ENCODE measurements at regions not wholly inside any gene's neighbourhood (a gene's known extent, or its start where the extent isn't known, plus 50 kb on each side); places are given as distances from the start of the nearest gene placed in this dataset.
"Not testable (repeated sequence)": the region's sequence is repeated elsewhere in the genome, so short reads cannot be mapped to it uniquely, and the experiment has no call there.

DNA sequence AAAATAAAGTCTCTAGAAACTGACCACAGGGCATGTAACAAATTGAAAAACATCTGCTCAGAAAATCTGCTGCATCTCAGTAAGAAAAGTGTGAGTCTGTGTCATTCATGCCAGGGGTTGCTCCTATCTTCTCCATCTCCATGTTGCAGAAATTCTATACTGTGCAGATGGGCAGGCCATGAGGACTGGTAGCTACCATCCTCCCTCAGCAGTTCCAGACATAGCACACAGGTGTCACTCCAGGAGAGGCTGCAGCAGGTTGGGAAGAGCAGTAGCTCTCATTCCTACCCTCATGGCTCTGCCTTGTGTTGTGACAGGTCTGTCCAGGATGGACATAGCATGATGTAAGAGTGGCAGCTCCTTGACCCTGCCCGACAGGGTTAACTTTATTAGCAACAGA is 173.4 kb downstream of the NDUFS4 start:
- Histone ChIP-seq H3K27ac (ENCODE audit: low read depth, low read length) (no peak overlapping the region), H3K4me3 (ENCODE audit: low read length in 2 of 2) (no peak overlapping the region), H3K4me1 (ENCODE audit: insufficient read depth, low read length) (no peaks in the 10 kb centered on the region), H3K36me3 (ENCODE audit: insufficient read depth, low read length) (no peaks in the 10 kb centered on the region), H3K27me3 (ENCODE audit: insufficient read depth, low read length) (no peaks in the 10 kb centered on the region), H3K9me3 (ENCODE audit: control insufficient read depth in 1 of 2, low read length in 2 of 2) (no peaks in the 10 kb centered on the region)
- CTCF ChIA-PET (ENCODE audit: partially characterized antibody): no interaction called here
- POLR2A ChIA-PET (ENCODE audit: partially characterized antibody): no interaction called here
- H3K9me3 Mint-ChIP-seq: peaks cover 2 to 22% (median 14%) of the 10 kb centered on the region in 8 donors
- peaks cover 0 to 4% of the 10 kb centered on the region in 2 donors for H3K27me3 Mint-ChIP-seq
- no peaks in the 10 kb centered on the region for H3K36me3 Mint-ChIP-seq
- H3K4me1 Mint-ChIP-seq: no peaks in the 10 kb centered on the region
- H3K27ac Mint-ChIP-seq: no peak overlapping the region
- intact Hi-C loops (cut with micrococcal nuclease): no loop called here
- no peak for DNase-seq
- H3K4me3 Mint-ChIP-seq: no peak overlapping the region

DNA sequence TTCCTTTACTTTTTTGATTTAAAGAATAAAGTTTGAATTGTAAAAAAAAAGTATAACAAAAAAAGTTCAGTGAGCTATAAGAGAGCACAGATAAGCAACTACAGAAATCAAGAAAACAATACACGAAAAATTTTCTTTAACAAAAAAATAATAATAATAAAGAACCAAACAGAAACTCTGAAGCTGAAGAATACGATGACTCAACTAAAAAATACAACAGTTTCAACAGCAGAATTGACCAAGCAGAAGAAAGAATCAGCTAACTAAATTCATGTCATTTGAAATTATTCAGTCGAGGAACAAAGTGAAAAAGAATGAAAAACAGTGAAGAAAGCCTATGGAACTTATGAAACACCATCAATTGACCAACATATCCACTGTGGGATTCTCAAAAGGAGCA is 177.7 kb downstream of the NDUFS4 start:
- Histone ChIP-seq H3K4me1 (ENCODE audit: insufficient read depth, low read length) (no peaks in the 10 kb centered on the region), H3K27ac (ENCODE audit: low read depth, low read length) (no peak overlapping the region), H3K9me3 (ENCODE audit: control insufficient read depth in 1 of 2, low read length in 2 of 2) (no peaks in the 10 kb centered on the region), H3K4me3 (ENCODE audit: low read length in 2 of 2) (no peak overlapping the region), H3K36me3 (ENCODE audit: insufficient read depth, low read length) (no peaks in the 10 kb centered on the region), H3K27me3 (ENCODE audit: insufficient read depth, low read length) (no peaks in the 10 kb centered on the region)
- Mint-ChIP-seq H3K9me3 (peaks cover 0 to 41% (median 24%) of the 10 kb centered on the region in 8 donors), H3K4me1 (no peaks in the 10 kb centered on the region), H3K27me3 (peaks cover 0 to 5% of the 10 kb centered on the region in 2 donors), H3K4me3 (no peak overlapping the region), H3K36me3 (no peaks in the 10 kb centered on the region), H3K27ac (no peak overlapping the region)
- DNase-seq: no peak
- ChIA-PET CTCF (ENCODE audit: partially characterized antibody) (no interaction called here), POLR2A (ENCODE audit: partially characterized antibody) (no interaction called here)
- intact Hi-C loops (cut with micrococcal nuclease): no loop called here

DNA sequence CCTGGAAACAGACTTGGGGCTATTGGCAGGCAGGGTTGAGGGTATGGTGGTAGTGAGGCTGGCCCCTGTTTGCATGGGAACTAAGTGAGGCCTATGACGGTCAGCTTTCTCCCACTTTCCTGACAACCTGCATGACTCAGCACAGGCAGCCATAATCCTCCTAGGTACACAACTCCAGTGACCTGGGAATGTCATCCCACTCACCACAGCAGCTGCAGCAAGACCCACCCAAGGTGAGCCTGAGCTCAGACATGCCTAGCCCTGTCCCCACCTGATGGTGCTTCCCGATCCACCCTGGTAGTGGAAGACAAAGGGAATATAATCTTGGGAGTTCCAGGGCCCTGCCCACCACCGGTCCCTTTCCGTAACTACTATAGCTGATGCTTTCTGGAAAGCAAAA is 178.7 kb downstream of the NDUFS4 start:
- POLR2A ChIA-PET (ENCODE audit: partially characterized antibody): no interaction called here
- no peak overlapping the region for H3K27ac ChIP-seq (ENCODE audit: low read depth, low read length)
- no peaks in the 10 kb centered on the region for H3K36me3 Mint-ChIP-seq
- no peaks in the 10 kb centered on the region for H3K4me1 ChIP-seq (ENCODE audit: insufficient read depth, low read length)
- H3K27ac Mint-ChIP-seq: no peak overlapping the region
- H3K4me3 Mint-ChIP-seq: no peak overlapping the region
- CTCF ChIA-PET (ENCODE audit: partially characterized antibody): no interaction called here
- H3K4me1 Mint-ChIP-seq: no peaks in the 10 kb centered on the region
- no peak for DNase-seq
- no peaks in the 10 kb centered on the region for H3K9me3 ChIP-seq (ENCODE audit: control insufficient read depth in 1 of 2, low read length in 2 of 2)
- H3K27me3 Mint-ChIP-seq: peaks cover 0 to 5% of the 10 kb centered on the region in 2 donors
- H3K9me3 Mint-ChIP-seq: peaks cover 2 to 43% (median 25%) of the 10 kb centered on the region in 8 donors
- intact Hi-C loops (cut with micrococcal nuclease): no loop called here
- H3K4me3 ChIP-seq (ENCODE audit: low read length in 2 of 2): no peak overlapping the region
- no peaks in the 10 kb centered on the region for H3K36me3 ChIP-seq (ENCODE audit: insufficient read depth, low read length)
- H3K27me3 ChIP-seq (ENCODE audit: insufficient read depth, low read length): no peaks in the 10 kb centered on the region

DNA sequence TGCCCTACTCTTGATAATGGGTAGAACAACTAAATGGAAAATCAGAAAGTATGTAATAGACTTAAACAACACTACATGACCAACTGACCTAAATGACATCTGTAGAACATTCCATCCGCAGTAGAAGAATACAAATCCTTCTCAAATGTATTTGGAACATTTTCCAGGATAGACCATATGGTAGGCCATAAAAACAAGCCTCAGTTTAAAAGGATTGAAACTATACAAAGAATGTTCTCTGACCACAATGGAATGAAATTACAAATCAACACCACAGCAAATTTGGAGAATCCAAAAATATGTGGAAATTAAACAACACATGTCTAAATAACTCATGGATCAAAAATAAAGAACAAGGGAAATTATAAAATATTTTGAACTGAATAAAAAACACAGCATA is 189.2 kb downstream of the NDUFS4 start:
- no peak for DNase-seq
- no peaks in the 10 kb centered on the region for H3K4me1 Mint-ChIP-seq
- Histone ChIP-seq H3K36me3 (ENCODE audit: insufficient read depth, low read length) (no peaks in the 10 kb centered on the region), H3K27ac (ENCODE audit: low read depth, low read length) (no peak overlapping the region), H3K9me3 (ENCODE audit: control insufficient read depth in 1 of 2, low read length in 2 of 2) (no peaks in the 10 kb centered on the region), H3K4me3 (ENCODE audit: low read length in 2 of 2) (no peak overlapping the region), H3K4me1 (ENCODE audit: insufficient read depth, low read length) (no peaks in the 10 kb centered on the region), H3K27me3 (ENCODE audit: insufficient read depth, low read length) (no peaks in the 10 kb centered on the region)
- peaks cover 4 to 7% of the 10 kb centered on the region in 2 donors for H3K36me3 Mint-ChIP-seq
- peaks cover 0 to 54% (median 37%) of the 10 kb centered on the region in 8 donors for H3K9me3 Mint-ChIP-seq
- intact Hi-C loops (cut with micrococcal nuclease): no loop called here
- H3K27me3 Mint-ChIP-seq: no peaks in the 10 kb centered on the region
- CTCF ChIA-PET (ENCODE audit: partially characterized antibody): no interaction called here
- H3K4me3 Mint-ChIP-seq: no peak overlapping the region
- POLR2A ChIA-PET (ENCODE audit: partially characterized antibody): no interaction called here
- no peak overlapping the region for H3K27ac Mint-ChIP-seq

DNA sequence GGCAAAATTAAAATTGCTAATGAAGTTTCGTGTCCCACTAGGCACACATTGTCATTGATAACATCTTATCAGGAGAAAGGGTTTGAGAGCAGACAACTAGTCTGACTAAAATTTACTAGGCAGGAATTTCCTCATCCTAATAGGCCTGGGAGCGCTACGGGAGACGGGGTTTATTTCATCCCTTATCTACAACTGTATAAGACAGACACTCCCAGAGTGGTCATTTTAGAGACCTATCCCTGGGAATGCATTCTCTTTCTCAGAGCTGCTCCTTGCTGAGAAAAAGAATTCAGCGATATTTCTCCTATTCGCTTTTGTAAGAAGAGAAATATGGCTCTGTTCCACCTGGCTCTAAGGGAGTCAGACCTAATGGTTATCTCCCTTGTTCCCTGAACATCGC is 191.8 kb downstream of the NDUFS4 start:
- DNase-seq; H3K27me3 Mint-ChIP-seq; H3K4me1 Mint-ChIP-seq; H3K36me3 Mint-ChIP-seq; H3K9me3 ChIP-seq (ENCODE audit: control insufficient read depth in 1 of 2, low read length in 2 of 2); CTCF ChIA-PET (ENCODE audit: partially characterized antibody); H3K4me3 Mint-ChIP-seq; H3K27ac Mint-ChIP-seq; intact Hi-C loops (cut with micrococcal nuclease); H3K4me3 ChIP-seq (ENCODE audit: low read length in 2 of 2); H3K27ac ChIP-seq (ENCODE audit: low read depth, low read length); H3K4me1 ChIP-seq (ENCODE audit: insufficient read depth, low read length); H3K36me3 ChIP-seq (ENCODE audit: insufficient read depth, low read length); H3K27me3 ChIP-seq (ENCODE audit: insufficient read depth, low read length); POLR2A ChIA-PET (ENCODE audit: partially characterized antibody): not testable (repeated sequence)
- H3K9me3 Mint-ChIP-seq: peaks cover 0 to 60% (median 41%) of the 10 kb centered on the region in 8 donors

DNA sequence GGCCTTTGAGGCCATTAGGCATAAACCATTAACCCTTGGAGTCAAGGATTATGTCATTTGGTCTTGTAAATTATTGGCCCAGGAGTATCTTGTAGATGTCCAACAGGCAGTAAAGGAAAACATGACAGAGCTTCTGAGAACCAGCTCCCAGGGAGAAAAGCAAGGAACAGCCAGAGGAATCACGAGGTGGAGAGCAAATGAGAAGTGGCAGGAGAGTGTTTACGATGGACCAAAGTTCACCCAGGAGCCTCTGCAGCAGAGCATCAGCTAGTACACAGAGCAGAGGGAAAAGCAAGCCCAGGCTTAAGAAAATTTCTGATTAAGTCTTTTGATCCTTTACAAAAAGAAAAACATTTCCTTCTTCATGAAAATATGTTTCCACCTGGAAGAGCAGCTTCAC is 206.2 kb downstream of the NDUFS4 start:
- DNase-seq: no peak
- no peaks in the 10 kb centered on the region for H3K36me3 ChIP-seq (ENCODE audit: insufficient read depth, low read length)
- ChIA-PET CTCF (ENCODE audit: partially characterized antibody) (no interaction called here), POLR2A (ENCODE audit: partially characterized antibody) (no interaction called here)
- Mint-ChIP-seq H3K27me3 (peaks cover 0 to 4% of the 10 kb centered on the region in 2 donors), H3K4me1 (no peaks in the 10 kb centered on the region), H3K27ac (no peak overlapping the region), H3K9me3 (peaks cover 0 to 6% (median 3%) of the 10 kb centered on the region in 8 donors), H3K36me3 (no peaks in the 10 kb centered on the region), H3K4me3 (no peak overlapping the region)
- H3K27ac ChIP-seq (ENCODE audit: low read depth, low read length): no peak overlapping the region
- no peaks in the 10 kb centered on the region for H3K27me3 ChIP-seq (ENCODE audit: insufficient read depth, low read length)
- H3K4me1 ChIP-seq (ENCODE audit: insufficient read depth, low read length): no peaks in the 10 kb centered on the region
- H3K9me3 ChIP-seq (ENCODE audit: control insufficient read depth in 1 of 2, low read length in 2 of 2): no peaks in the 10 kb centered on the region
- H3K4me3 ChIP-seq (ENCODE audit: low read length in 2 of 2): no peak overlapping the region
- intact Hi-C loops (cut with micrococcal nuclease): no loop called here

DNA sequence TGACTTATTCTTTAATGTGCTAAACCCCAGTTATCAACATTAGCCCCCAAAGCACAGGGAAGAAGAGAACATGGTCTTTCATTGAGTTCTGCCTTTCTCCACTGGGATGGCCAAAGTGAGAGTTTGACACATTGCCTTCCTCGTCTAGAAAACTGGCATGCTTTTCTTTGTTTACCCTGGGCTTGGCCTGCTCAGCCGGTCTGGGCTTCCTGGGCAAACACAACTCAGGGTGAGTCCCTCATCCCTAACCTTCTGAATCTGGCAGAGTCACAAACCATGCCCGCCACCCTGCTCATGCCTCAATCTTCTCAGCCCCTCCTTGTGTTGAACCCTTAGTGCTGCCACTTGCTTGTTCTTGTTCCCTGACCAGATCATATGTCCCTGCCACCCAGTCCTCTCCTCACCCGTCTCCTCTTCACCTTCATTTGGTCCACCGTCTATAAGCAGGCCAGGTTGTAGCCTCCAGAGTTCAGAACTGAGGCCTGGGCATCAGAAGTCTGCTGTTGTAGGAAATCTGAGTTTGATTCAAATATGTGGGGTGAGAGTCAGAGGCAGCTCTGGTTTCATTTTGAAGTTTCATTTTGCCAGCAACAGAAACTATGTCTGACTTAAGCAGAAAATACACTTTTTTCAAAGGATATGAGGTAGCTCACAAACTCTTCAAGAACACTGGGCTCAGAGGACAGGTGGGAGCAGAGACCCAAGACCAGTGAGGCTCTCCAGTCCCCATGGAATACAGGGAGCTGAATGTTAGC is 217.6 kb downstream of the NDUFS4 start:
- Mint-ChIP-seq H3K27me3 (no peaks in the 10 kb centered on the region), H3K4me3 (no peak overlapping the region), H3K4me1 (no peaks in the 10 kb centered on the region), H3K27ac (no peak overlapping the region), H3K36me3 (no peaks in the 10 kb centered on the region), H3K9me3 (no peaks in the 10 kb centered on the region)
- no peak overlapping the region for H3K27ac ChIP-seq (ENCODE audit: low read depth, low read length)
- H3K4me3 ChIP-seq (ENCODE audit: low read length in 2 of 2): no peak overlapping the region
- no peaks in the 10 kb centered on the region for H3K36me3 ChIP-seq (ENCODE audit: insufficient read depth, low read length)
- DNase-seq: no peak
- no peaks in the 10 kb centered on the region for H3K4me1 ChIP-seq (ENCODE audit: insufficient read depth, low read length)
- H3K9me3 ChIP-seq (ENCODE audit: control insufficient read depth in 1 of 2, low read length in 2 of 2): no peaks in the 10 kb centered on the region
- H3K27me3 ChIP-seq (ENCODE audit: insufficient read depth, low read length): no peaks in the 10 kb centered on the region
- POLR2A ChIA-PET (ENCODE audit: partially characterized antibody): no interaction called here
- intact Hi-C loops (cut with micrococcal nuclease): no loop called here
- CTCF ChIA-PET (ENCODE audit: partially characterized antibody): no interaction called here

DNA sequence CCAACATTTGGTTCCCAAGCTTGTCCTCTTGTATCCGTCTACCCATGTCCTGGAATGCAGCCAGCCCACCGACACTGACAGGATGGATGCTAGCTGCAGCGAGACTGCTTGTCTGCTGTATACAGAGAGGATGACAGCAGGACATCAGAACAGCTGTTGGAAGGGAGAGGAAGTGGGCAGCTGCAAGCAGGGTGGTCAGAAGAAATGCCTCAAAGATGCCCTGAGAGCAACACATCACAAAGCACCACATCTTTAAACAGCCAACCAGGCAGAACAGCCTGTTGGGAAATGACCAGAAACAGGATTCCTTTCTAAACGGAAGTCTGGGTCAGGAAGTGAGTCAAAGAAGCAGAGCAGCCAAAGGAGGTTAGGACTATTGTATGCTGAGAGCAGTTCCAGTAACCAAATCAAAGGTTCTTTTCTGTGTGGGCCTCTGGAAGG is 219.1 kb downstream of the NDUFS4 start:
- ChIA-PET POLR2A (ENCODE audit: partially characterized antibody) (no interaction called here), CTCF (ENCODE audit: partially characterized antibody) (no interaction called here)
- Mint-ChIP-seq H3K4me3 (no peak overlapping the region), H3K27ac (no peak overlapping the region), H3K4me1 (no peaks in the 10 kb centered on the region), H3K36me3 (no peaks in the 10 kb centered on the region), H3K9me3 (no peaks in the 10 kb centered on the region), H3K27me3 (no peaks in the 10 kb centered on the region)
- H3K27me3 ChIP-seq (ENCODE audit: insufficient read depth, low read length): no peaks in the 10 kb centered on the region
- H3K36me3 ChIP-seq (ENCODE audit: insufficient read depth, low read length): no peaks in the 10 kb centered on the region
- no peak for DNase-seq
- no peak overlapping the region for H3K27ac ChIP-seq (ENCODE audit: low read depth, low read length)
- no peaks in the 10 kb centered on the region for H3K4me1 ChIP-seq (ENCODE audit: insufficient read depth, low read length)
- intact Hi-C loops (cut with micrococcal nuclease): no loop called here
- H3K9me3 ChIP-seq (ENCODE audit: control insufficient read depth in 1 of 2, low read length in 2 of 2): no peaks in the 10 kb centered on the region
- H3K4me3 ChIP-seq (ENCODE audit: low read length in 2 of 2): no peak overlapping the region

Measured in CD4-positive, alpha-beta memory T cell (primary cell).